ENCODE measurements at regions not wholly inside any gene's neighbourhood (a gene's known extent, or its start where the extent isn't known, plus 50 kb on each side); places are given as distances from the start of the nearest gene placed in this dataset.

GRCh38 chr6:40954446-40955177 lies 84.4 kb downstream of the UNC5CL start:
- TF ChIP-seq CTCF (IDR thresholded peaks at IDR 0.05; ENCODE audit: partially characterized antibody, unreplicated experiment): no peak
- H3K4me1 Mint-ChIP-seq (ENCODE audit: low read depth, unreplicated experiment): peaks cover 20% of the 10 kb centered on the region
- no peak overlapping the region for H3K4me3 Mint-ChIP-seq (ENCODE audit: unreplicated experiment)
- H3K36me3 Mint-ChIP-seq (ENCODE audit: unreplicated experiment): peaks cover 6% of the 10 kb centered on the region
- peaks cover 10% of the 10 kb centered on the region for H3K9me3 Mint-ChIP-seq (ENCODE audit: unreplicated experiment)
- DNase-seq: no peak
- H3K27ac Mint-ChIP-seq (ENCODE audit: unreplicated experiment): no peak overlapping the region
- peaks cover 6% of the 10 kb centered on the region for H3K27me3 Mint-ChIP-seq (ENCODE audit: unreplicated experiment)

DNA sequence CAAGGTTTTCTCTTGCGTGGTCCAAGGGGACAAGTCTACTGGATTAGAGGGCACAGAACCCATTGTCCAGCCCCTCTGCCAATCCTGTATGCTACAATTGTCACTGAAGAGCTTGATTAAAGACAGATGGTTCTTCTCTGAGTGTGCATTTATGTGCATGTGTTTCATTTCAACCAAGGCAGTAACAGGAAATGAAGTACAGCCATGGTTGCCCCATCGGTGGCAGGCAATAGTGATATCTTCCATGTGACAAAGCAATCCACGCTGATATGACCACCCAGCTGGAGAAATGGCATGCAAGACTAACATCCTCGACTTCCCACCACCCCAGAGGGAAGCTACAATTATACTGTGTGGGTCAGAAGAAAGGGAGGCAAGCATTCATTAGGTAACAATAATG lies 85.5 kb downstream of the UNC5CL start:
- Mint-ChIP-seq H3K9me3 (ENCODE audit: unreplicated experiment) (peaks cover 10% of the 10 kb centered on the region), H3K4me1 (ENCODE audit: low read depth, unreplicated experiment) (peaks cover 30% of the 10 kb centered on the region), H3K27ac (ENCODE audit: unreplicated experiment) (no peak overlapping the region), H3K27me3 (ENCODE audit: unreplicated experiment) (peaks cover 6% of the 10 kb centered on the region), H3K4me3 (ENCODE audit: unreplicated experiment) (no peak overlapping the region), H3K36me3 (ENCODE audit: unreplicated experiment) (peaks cover 6% of the 10 kb centered on the region)
- DNase-seq: no peak
- no peak for TF ChIP-seq CTCF (IDR thresholded peaks at IDR 0.05; ENCODE audit: partially characterized antibody, unreplicated experiment)

DNA sequence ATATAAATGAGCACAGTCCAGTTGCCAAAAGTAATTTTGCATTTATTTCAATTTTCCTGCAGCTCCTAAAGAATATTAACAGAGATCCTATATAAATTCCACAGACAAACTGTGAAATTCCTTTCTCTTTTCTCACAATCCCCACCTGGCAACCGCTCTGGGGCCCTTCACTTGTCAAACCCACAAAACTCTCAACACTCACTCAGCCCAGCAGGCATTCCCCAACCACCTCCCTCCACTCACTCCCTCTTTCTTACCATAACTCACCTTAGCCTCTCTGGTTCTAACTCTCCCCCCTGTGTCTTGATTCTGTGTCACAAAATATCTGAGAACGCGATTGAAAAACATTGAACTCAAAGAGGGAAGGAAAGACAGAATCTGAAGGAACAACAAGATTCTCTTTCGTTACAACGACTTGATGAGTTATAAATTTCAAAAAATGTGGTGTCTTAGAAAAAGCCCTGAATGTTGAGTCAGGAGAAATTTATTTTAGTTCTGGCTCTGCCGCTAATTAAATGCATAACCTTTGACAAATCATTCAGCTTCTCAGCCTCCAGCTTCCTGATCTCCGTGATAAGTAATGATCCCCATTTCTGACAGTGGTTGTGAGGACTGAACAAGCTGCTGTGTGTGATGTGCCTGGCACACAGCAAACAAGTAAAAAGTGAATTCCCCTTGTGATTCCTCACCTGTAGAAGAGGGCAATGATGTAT lies 87.9 kb downstream of the UNC5CL start:
- no peak for DNase-seq
- Mint-ChIP-seq H3K4me1 (ENCODE audit: low read depth, unreplicated experiment) (peaks cover 34% of the 10 kb centered on the region), H3K4me3 (ENCODE audit: unreplicated experiment) (peak overlapping the region; percentile 64)

DNA sequence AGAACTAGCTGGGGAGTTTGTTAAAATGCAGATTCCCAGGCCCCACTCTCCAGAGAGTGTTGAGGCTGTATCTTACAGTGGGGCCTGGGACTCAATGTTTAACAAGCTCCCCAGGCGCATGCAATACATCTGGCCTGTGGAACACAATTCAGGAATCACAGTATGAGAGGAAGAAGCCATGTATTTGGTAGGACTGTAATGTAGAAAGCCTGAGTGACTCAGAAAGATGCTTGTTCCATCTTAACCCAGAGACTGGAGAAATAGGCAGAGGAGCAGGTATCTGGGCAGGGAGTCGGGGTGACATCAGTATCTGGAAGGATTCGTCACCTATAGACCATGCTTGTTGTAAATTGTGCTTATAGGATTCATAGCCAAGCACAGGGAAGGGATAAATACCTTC lies 90.5 kb downstream of the UNC5CL start:
- Mint-ChIP-seq H3K4me1 (ENCODE audit: low read depth, unreplicated experiment) (peaks cover 34% of the 10 kb centered on the region), H3K36me3 (ENCODE audit: unreplicated experiment) (no peaks in the 10 kb centered on the region), H3K9me3 (ENCODE audit: unreplicated experiment) (peaks cover 8% of the 10 kb centered on the region), H3K27ac (ENCODE audit: unreplicated experiment) (no peak overlapping the region), H3K4me3 (ENCODE audit: unreplicated experiment) (no peak overlapping the region), H3K27me3 (ENCODE audit: unreplicated experiment) (peaks cover 6% of the 10 kb centered on the region)
- no peak for TF ChIP-seq CTCF (IDR thresholded peaks at IDR 0.05; ENCODE audit: partially characterized antibody, unreplicated experiment)
- DNase-seq: no peak

More for the DNA sequence above, 87.9 kb downstream of the UNC5CL start:
- no peak for TF ChIP-seq CTCF (IDR thresholded peaks at IDR 0.05; ENCODE audit: partially characterized antibody, unreplicated experiment)
- Mint-ChIP-seq H3K9me3 (ENCODE audit: unreplicated experiment) (peaks cover 10% of the 10 kb centered on the region), H3K27ac (ENCODE audit: unreplicated experiment) (peak overlapping the region; percentile 82), H3K27me3 (ENCODE audit: unreplicated experiment) (peaks cover 6% of the 10 kb centered on the region), H3K36me3 (ENCODE audit: unreplicated experiment) (peaks cover 5% of the 10 kb centered on the region)

Measured in glutamatergic neuron (in vitro differentiated cells).